Amniotic epithelial cell (primary cell): ENCODE measurements at regions not wholly inside any gene's neighbourhood (a gene's known extent, or its start where the extent isn't known, plus 50 kb on each side); places are given as distances from the start of the nearest gene placed in this dataset.
A peak's percentile ranks its signal among the peaks of the same experiment; 100 is the strongest.

Source experiments
- DNase-seq: peaks from one replicate; pipeline ENCODE4 v3.0.0-alpha.2; 2010; ENCODE audit warnings: low read depth

GRCh38 chr6:23016696-23017095, 447.3 kb downstream of the HDGFL1 start:
- peak; percentile 31 for DNase-seq

- no peak for DNase-seq
Observed at GRCh38 chr6:23021487-23021886, 452.1 kb downstream of the HDGFL1 start.

GRCh38 chr6:23027281-23027680, 457.9 kb downstream of the HDGFL1 start:
- DNase-seq: no peak

DNA sequence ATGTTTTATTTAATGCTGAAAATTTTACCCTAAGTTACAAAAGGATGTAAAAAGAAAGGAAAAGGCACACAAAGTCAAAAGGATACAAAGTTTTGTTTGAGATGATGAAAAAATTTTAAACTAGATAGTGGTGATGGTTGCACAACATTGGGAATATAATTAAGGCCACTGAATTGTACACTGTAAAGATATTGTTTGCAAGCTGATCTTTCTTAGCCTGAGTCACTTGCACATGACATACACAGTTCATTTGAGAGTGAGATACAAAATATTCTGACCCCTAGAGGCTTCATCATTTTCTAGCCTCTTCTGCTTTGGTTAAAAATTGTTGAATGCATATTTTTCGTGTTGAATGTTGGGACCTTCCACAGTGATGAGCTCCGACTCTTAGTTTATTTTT, 462.6 kb downstream of the HDGFL1 start:
- peak; percentile 40 for DNase-seq

GRCh38 chr6:23034926-23035325, 465.6 kb downstream of the HDGFL1 start:
- no peak for DNase-seq

DNA sequence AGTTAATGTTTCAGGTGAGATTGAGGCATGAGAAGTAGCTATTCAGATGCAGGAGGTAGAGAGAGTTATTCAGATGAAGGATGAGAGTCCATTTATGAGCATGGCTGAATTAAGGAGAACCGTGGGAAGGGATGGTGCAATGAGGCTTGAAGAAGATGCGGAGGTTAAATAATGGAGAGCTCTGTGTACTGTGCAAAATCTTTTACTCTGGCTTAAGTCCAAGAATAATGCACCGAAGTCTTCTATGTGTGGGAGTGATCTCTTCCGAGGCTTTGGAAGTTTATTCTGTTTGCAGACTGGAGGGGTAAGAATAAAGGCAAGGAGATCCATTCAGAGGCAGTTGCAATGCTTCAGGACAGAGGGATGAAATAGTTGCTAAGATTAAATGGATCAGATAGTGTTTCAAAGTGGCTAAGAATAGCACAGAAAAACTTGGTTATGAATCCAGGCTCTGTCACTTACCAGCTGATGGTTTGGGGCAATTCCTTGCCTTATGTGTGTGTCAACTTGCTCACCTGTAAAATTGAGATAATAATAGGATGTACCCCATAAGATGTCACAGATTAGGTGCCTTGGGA, 467.1 kb downstream of the HDGFL1 start:
- peak; percentile 23 for DNase-seq

- DNase-seq: no peak
Observed at GRCh38 chr6:23040899-23041298, 471.5 kb downstream of the HDGFL1 start.

DNA sequence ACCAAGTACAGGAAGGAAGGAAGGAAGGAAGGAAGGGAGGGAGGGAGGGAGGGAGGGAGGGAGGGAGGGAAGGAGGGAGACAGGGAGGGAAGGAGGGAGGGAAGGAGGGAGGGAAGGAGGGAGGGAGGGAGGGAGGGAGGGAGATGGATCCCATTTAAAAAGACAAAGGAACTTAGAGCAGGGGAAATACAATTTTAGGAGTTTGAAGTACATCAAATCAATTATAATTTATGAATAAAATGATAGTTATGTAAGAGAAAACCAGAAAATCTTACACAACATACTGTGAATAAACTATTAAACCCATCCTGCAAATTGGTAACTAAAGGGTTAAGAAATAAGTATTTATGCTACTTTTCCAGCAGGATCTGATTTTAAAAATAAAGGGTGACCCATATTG, 475.9 kb downstream of the HDGFL1 start:
- no peak for DNase-seq

DNA sequence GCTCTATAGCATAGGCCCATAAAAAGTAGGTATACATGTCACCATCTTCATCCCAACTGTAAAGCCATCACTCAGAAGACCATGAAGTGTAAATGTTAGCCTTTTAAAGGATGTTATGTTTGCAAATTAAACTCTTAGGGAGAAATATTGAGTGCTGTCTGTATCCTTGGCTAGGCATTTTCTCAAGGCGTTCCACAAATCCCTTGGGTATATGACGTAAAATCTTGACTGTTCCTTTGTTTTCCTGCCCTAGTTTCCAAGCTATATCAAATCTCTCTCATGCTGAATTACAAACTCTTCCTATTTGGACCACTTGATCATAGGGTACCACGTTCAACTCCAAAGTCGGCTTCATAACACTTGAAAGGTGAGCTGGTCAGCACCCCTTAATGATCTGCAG, 486.2 kb downstream of the HDGFL1 start:
- DNase-seq: no peak

- no peak for DNase-seq
Observed at GRCh38 chr6:23073821-23074220, 504.5 kb downstream of the HDGFL1 start.

DNA sequence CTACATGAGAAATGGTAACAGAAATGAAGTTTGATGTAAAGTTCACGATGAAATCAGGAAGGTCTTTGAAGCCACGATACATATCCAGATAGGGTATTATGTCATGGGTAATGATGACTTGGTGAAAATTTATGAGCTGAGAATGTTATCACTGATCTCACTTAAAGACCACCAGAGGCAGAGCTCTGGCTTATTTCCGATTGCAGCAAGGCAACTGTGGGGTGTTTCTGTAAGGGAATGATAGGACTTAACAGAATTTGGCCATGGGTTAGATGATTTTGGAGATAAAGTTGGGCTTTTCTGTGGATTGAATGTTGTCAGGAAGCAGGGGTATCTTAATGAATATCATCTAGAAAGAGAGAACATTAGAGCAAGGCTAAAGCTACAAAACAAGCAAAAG, 508.4 kb downstream of the HDGFL1 start:
- DNase-seq: no peak

- DNase-seq: no peak
Observed at GRCh38 chr6:23081701-23082100, 512.3 kb downstream of the HDGFL1 start.

DNA sequence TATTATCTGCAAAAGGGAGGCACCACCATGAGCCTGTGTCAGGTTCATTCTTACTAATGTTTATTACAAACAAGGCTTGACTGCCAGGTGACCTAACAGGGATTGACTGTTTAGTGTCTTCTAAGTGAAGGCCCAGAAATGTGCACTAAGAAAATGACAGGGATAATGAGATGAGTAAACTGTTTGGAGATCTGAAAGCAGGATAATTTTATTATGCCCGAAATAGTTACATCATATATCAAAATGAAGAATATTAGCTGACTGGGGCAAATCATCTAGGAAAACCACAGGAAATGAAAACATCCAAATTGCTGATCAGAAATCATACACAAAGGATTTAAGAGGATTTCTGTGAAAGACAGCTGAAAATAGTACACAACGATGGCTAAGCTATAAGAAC, 516.7 kb downstream of the HDGFL1 start:
- DNase-seq: peak; percentile 22

- DNase-seq: no peak
Observed at GRCh38 chr6:23087471-23087870, 518.1 kb downstream of the HDGFL1 start.

GRCh38 chr6:23088761-23089160, 519.4 kb downstream of the HDGFL1 start:
- no peak for DNase-seq

DNA sequence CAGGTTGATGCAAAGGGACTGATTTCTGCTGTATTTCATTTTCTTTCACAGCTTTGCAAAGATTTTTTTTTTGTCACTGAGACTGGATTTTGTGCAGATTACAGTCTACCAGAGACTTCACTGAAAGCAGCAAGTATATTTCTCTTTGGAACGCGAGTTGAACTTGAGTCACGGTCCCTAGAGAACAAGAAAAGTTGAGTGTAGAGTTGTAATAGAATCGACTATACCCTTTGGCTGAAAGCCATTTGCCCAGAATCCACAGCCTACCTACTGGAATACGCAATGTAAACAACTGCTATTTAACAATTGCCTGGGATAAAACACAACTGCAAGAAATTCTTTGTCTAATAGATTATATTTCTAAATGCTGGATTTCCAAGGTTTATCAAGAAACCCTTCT, 520.6 kb downstream of the HDGFL1 start:
- DNase-seq: no peak

- DNase-seq: peak; percentile 83
Observed at GRCh38 chr6:23091795-23092194, 522.4 kb downstream of the HDGFL1 start.

DNA sequence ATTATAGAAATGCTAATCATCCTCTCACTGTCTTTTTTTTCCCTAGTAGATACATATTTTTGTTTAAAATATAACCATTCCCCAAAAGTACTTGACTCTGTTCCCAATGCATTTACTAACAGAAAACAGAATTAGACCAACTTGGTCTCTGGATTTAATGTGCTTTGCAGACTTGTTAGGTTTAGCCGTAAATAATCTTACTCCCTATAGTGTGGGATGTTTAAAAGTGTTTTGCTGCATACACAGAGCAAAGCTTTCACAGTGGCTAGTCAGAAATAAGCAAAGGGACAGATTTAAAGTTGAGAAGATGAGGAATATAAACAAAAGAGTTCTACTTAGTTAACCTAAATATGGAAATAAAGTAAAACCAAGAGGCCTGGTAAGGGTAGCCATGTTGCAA, 527.5 kb downstream of the HDGFL1 start:
- no peak for DNase-seq

DNA sequence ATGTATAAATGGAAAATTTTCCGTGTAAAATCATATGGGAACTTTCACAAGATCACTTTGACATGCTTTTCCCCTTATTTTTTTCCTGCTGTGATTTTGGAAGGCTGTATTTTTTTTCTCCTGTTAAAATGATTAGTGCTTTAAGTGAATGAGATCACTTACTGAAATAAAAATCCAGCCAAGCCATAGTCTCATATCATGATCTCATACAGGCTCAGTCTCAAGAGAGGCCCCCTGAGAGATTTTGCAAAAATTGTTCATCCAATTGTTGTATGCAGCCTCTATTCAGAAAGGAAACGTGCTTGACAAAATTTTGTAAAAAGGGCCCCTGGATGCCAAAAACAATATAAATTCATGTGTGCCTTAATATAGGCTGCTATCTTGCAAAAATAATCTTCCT, 528.2 kb downstream of the HDGFL1 start:
- DNase-seq: no peak

DNA sequence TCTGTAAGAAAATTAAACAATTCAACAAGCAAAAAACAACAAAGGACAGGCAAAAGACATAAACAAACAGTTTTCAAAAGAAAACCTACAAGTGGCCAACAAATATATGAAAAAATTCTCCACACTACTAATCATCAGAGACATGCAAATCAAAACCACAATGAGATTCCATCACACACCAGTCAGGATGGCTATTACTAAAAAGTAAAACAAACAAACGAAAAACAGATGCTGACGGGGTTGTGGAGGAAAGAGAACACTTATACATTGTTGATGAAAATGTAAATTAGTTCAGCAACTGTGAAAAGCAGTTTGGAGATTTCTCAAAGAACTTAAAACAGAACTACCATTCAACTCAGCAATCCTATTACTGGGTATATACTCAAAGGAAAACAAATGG, 537.6 kb downstream of the HDGFL1 start:
- peak; percentile 67 for DNase-seq

GRCh38 chr6:23111984-23112383, 542.6 kb downstream of the HDGFL1 start:
- DNase-seq: peak; percentile 7

- no peak for DNase-seq
Observed at GRCh38 chr6:23114812-23115504, 545.6 kb downstream of the HDGFL1 start.

GRCh38 chr6:23137611-23138010, 568.2 kb downstream of the HDGFL1 start:
- peak; percentile 1 for DNase-seq

- DNase-seq: no peak
Observed at GRCh38 chr6:23140871-23141270, 571.5 kb downstream of the HDGFL1 start.
